Thyroid gland (tissue), 4 donors: ENCODE measurements at regions not wholly inside any gene's neighbourhood (a gene's known extent, or its start where the extent isn't known, plus 50 kb on each side); places are given as distances from the start of the nearest gene placed in this dataset.
"Not testable (repeated sequence)": the region's sequence is repeated elsewhere in the genome, so short reads cannot be mapped to it uniquely, and the experiment has no call there.

Experiments
- DNase-seq, 2 donors: peaks; one replicate each; pipeline ENCODE4 v3.0.0-alpha.2; 2019
- H3K27ac ChIP-seq, 3 donors: fragments of 200-600 bp; sonication (generic); 1 replicate in 2 of 3; 2 replicates in 1 of 3; pipeline ENCODE4 v1.5.1; 2016 to 2019; ENCODE audit warnings: mild to moderate bottlenecking in 1 of 3, moderate library complexity in 1 of 3
- H3K27me3 ChIP-seq: fragments of 200-600 bp; sonication (generic); one replicate; pipeline ENCODE4 v1.5.1; 2019
- H3K36me3 ChIP-seq, 2 donors: fragments of 200-600 bp; sonication (generic); one replicate each; pipeline ENCODE4 v1.5.1; 2016 to 2019
- H3K4me1 ChIP-seq, 2 donors: fragments of 200-600 bp; sonication (generic); one replicate each; pipeline ENCODE4 v1.5.1; 2017 to 2019
- H3K4me3 ChIP-seq, 3 donors: fragments of 200-600 bp; sonication (generic); replicated peaks in 1 of 3; 1 replicate in 2 of 3; 2 replicates in 1 of 3; pipeline ENCODE4 v1.5.1; 2016; ENCODE audit warnings: mild to moderate bottlenecking in 1 of 3
- H3K9me3 ChIP-seq: fragments of 200-600 bp; sonication (generic); one replicate; pipeline ENCODE4 v1.5.1; 2017
- CTCF ChIP-seq, 6 experiments: fragments of 200-600 bp in 3 of 6; fragments of 450-650 bp in 3 of 6; sonication (generic) in 3 of 6; IDR thresholded peaks; one replicate each; pipeline ENCODE4 v1.5.1; 2016 to 2019; ENCODE audit warnings: antibody characterized with exemption in 6 of 6, mild to moderate bottlenecking in 2 of 6, inconsistent platforms in 1 of 6, moderate library complexity in 1 of 6
- POLR2A ChIP-seq, 2 donors: fragments of 450-650 bp; IDR thresholded peaks; one replicate each; pipeline ENCODE4 v1.6.1; 2017; ENCODE audit warnings: antibody characterized with exemption in 2 of 2, mild to moderate bottlenecking in 2 of 2, moderate library complexity in 1 of 2
- WGBS, 2 donors: methylation state at CpG; one replicate each; pipeline ENCODE4 v1.1.5; 2017; 5-methylcytosine and 5-hydroxymethylcytosine counted together
- intact Hi-C: fragments of 100-400 bp; cut with DNase I; formaldehyde crosslinking; loops from one replicate; pipeline ENCODE4 v1.15.1; 2023

GRCh38 chr12:58745348-58746125 is 174.8 kb downstream of the LRIG3 start:
- H3K4me3 ChIP-seq: no peak overlapping the region
- H3K4me1 ChIP-seq: no peaks in the 10 kb centered on the region
- DNase-seq: no peak
- H3K36me3 ChIP-seq: no peaks in the 10 kb centered on the region
- WGBS, 2 donors: 72 to 76% methylated on average over 4 of the region's 4 CpGs
- H3K9me3 ChIP-seq: no peaks in the 10 kb centered on the region
- H3K27me3 ChIP-seq: no peaks in the 10 kb centered on the region
- TF ChIP-seq CTCF (IDR thresholded peaks at IDR 0.05): no peak
- no peak for TF ChIP-seq POLR2A (IDR thresholded peaks at IDR 0.05)
- intact Hi-C loops: no loop called here
- no peak overlapping the region for H3K27ac ChIP-seq

- TF ChIP-seq POLR2A (IDR thresholded peaks at IDR 0.05) (no peak), CTCF (IDR thresholded peaks at IDR 0.05) (no peak)
- no peak overlapping the region for H3K27ac ChIP-seq
- no peak for DNase-seq
- no peaks in the 10 kb centered on the region for H3K36me3 ChIP-seq
- intact Hi-C loops: no loop called here
- 59 to 92% methylated on average over 2 of the region's 2 CpGs for WGBS, 2 donors
- no peaks in the 10 kb centered on the region for H3K9me3 ChIP-seq
- H3K4me3 ChIP-seq: no peak overlapping the region
- H3K4me1 ChIP-seq: no peaks in the 10 kb centered on the region
- no peaks in the 10 kb centered on the region for H3K27me3 ChIP-seq
Measured at GRCh38 chr12:58747533-58747932, 172.8 kb downstream of the LRIG3 start.

- TF ChIP-seq POLR2A (IDR thresholded peaks at IDR 0.05): no peak
- TF ChIP-seq CTCF (IDR thresholded peaks at IDR 0.05): no peak
- Histone ChIP-seq H3K27ac (no peak overlapping the region), H3K27me3 (no peaks in the 10 kb centered on the region), H3K4me3 (no peak overlapping the region), H3K9me3 (no peaks in the 10 kb centered on the region), H3K36me3 (no peaks in the 10 kb centered on the region), H3K4me1 (no peaks in the 10 kb centered on the region)
- WGBS, 2 donors: 72 to 88% methylated on average over 3 of the region's 3 CpGs
- no peak for DNase-seq
- intact Hi-C loops: no loop called here
Measured at GRCh38 chr12:58750484-58750883, 169.8 kb downstream of the LRIG3 start.

- Histone ChIP-seq H3K27ac (no peak overlapping the region), H3K4me3 (no peak overlapping the region), H3K9me3 (no peaks in the 10 kb centered on the region), H3K36me3 (no peaks in the 10 kb centered on the region), H3K27me3 (no peaks in the 10 kb centered on the region), H3K4me1 (no peaks in the 10 kb centered on the region)
- TF ChIP-seq POLR2A (IDR thresholded peaks at IDR 0.05) (no peak), CTCF (IDR thresholded peaks at IDR 0.05) (no peak)
- intact Hi-C loops: no loop called here
- DNase-seq: no peak
- 78 to 89% methylated on average over 7 of the region's 7 CpGs for WGBS, 2 donors
Measured at GRCh38 chr12:58757422-58757821, 162.9 kb downstream of the LRIG3 start.

- intact Hi-C loops, H3K36me3 ChIP-seq, DNase-seq, H3K9me3 ChIP-seq, H3K4me3 ChIP-seq, H3K4me1 ChIP-seq, H3K27me3 ChIP-seq, H3K27ac ChIP-seq: not testable (repeated sequence)
- 0% methylated on average over 1 of the region's 1 CpG for WGBS, 2 donors
Measured at GRCh38 chr12:58759745-58760144, 160.6 kb downstream of the LRIG3 start.
